ENCODE measurements at regions not wholly inside any gene's neighbourhood (a gene's known extent, or its start where the extent isn't known, plus 50 kb on each side); places are given as distances from the start of the nearest gene placed in this dataset.

DNA sequence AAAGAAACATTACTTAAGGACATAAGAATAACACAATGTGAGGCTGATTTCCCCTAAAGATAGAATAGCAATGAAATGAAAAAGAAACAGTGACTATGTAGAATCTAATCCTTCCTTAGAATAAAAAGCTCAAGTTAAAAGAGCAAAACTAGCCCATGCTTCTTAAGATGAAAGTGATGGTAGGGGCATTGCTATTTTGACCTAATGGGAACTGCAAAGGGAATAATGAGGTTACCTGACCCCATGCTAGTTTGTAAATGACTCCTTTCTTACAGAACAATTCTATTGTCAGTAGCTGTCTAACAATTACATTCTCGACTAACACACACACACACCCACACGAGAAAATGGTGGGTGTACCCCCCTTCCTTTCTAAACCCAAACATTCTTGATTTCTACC is 575.8 kb downstream of the CSNK1G3 start:
- TF ChIP-seq, protein P1, sequence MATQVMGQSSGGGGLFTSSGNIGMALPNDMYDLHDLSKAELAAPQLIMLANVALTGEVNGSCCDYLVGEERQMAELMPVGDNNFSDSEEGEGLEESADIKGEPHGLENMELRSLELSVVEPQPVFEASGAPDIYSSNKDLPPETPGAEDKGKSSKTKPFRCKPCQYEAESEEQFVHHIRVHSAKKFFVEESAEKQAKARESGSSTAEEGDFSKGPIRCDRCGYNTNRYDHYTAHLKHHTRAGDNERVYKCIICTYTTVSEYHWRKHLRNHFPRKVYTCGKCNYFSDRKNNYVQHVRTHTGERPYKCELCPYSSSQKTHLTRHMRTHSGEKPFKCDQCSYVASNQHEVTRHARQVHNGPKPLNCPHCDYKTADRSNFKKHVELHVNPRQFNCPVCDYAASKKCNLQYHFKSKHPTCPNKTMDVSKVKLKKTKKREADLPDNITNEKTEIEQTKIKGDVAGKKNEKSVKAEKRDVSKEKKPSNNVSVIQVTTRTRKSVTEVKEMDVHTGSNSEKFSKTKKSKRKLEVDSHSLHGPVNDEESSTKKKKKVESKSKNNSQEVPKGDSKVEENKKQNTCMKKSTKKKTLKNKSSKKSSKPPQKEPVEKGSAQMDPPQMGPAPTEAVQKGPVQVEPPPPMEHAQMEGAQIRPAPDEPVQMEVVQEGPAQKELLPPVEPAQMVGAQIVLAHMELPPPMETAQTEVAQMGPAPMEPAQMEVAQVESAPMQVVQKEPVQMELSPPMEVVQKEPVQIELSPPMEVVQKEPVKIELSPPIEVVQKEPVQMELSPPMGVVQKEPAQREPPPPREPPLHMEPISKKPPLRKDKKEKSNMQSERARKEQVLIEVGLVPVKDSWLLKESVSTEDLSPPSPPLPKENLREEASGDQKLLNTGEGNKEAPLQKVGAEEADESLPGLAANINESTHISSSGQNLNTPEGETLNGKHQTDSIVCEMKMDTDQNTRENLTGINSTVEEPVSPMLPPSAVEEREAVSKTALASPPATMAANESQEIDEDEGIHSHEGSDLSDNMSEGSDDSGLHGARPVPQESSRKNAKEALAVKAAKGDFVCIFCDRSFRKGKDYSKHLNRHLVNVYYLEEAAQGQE (IDR thresholded peaks at IDR 0.05; ENCODE audit: low read depth), result no peak
- TF ChIP-seq YY1 (IDR thresholded peaks at IDR 0.05; ENCODE audit: extremely low read depth, insufficient replicate concordance, low read depth, low read length) (no peak), SIN3A (IDR thresholded peaks at IDR 0.05; ENCODE audit: low read depth) (no peak)
- TF ChIP-seq, protein P2, sequence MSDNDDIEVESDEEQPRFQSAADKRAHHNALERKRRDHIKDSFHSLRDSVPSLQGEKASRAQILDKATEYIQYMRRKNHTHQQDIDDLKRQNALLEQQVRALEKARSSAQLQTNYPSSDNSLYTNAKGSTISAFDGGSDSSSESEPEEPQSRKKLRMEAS (IDR thresholded peaks at IDR 0.05), result no peak

Data from HCT116 (cell line).